Gastrocnemius medialis (tissue), 4 donors: ENCODE measurements at regions not wholly inside any gene's neighbourhood (a gene's known extent, or its start where the extent isn't known, plus 50 kb on each side); places are given as distances from the start of the nearest gene placed in this dataset.
"Not testable (repeated sequence)": the region's sequence is repeated elsewhere in the genome, so short reads cannot be mapped to it uniquely, and the experiment has no call there.

Experiments
- ATAC-seq, 2 donors: fragments of 150-250 bp; one replicate each; pipeline ENCODE4 v1.9.1; 2016
- DNase-seq, 2 donors: peaks; one replicate each; pipeline ENCODE4 v3.0.0-alpha.2; 2019
- H3K27ac ChIP-seq, 4 donors: fragments of 200-600 bp; sonication (generic); 1 replicate in 1 of 4; 2 replicates in 3 of 4; pipeline ENCODE4 v1.5.1; 2016 to 2018; ENCODE audit warnings: mild to moderate bottlenecking in 2 of 4, moderate library complexity in 1 of 4
- H3K27me3 ChIP-seq, 3 donors: fragments of 200-600 bp; sonication (generic) in 2 of 3; 1 replicate in 1 of 3; 2 replicates in 2 of 3; pipeline versions ENCODE4 v1.5.1 to v1.6.0; 2016 to 2019; ENCODE audit warnings: mild to moderate bottlenecking in 1 of 3, moderate library complexity in 1 of 3
- H3K36me3 ChIP-seq, 2 donors: fragments of 200-600 bp; sonication (generic) in 1 of 2; one replicate each; pipeline ENCODE4 v1.5.1; 2017 to 2018
- H3K4me1 ChIP-seq, 2 donors: fragments of 200-600 bp; sonication (generic) in 1 of 2; one replicate each; pipeline ENCODE4 v1.5.1; 2016 to 2017; ENCODE audit warnings: mild to moderate bottlenecking in 2 of 2
- H3K4me3 ChIP-seq, 4 donors: fragments of 200-600 bp; sonication (generic) in 3 of 4; 1 replicate in 1 of 4; 2 replicates in 3 of 4; pipeline ENCODE4 v1.5.1; 2016 to 2019; ENCODE audit warnings: mild to moderate bottlenecking in 2 of 4
- H3K9me3 ChIP-seq, 3 donors: fragments of 200-600 bp; sonication (generic) in 2 of 3; 1 replicate in 1 of 3; 2 replicates in 2 of 3; pipeline ENCODE4 v1.5.1; 2016 to 2019
- CTCF ChIP-seq, 5 experiments: fragments of 450-650 bp in 3 of 5; fragments of 200-600 bp in 2 of 5; sonication (generic) in 2 of 5; IDR thresholded peaks in 4 of 5; conservative IDR thresholded peaks in 1 of 5; 1 replicate in 4 of 5; 2 replicates in 1 of 5; pipeline ENCODE4 v1.5.1; 2016 to 2019; ENCODE audit warnings: antibody characterized with exemption in 5 of 5, mild to moderate bottlenecking in 3 of 5, moderate library complexity in 3 of 5
- POLR2A ChIP-seq, 2 donors: fragments of 450-650 bp; IDR thresholded peaks; one replicate each; pipeline ENCODE4 v1.6.1; 2017; ENCODE audit warnings: antibody characterized with exemption in 2 of 2, mild to moderate bottlenecking in 2 of 2, moderate library complexity in 2 of 2
- in situ Hi-C, 4 donors: fragments of 200-750 bp; cut with MboI; loops; one replicate each; pipeline versions ENCODE4 v1.15.0 to v1.8.0; 2017; ENCODE audit warnings: low sequenced_read_pairs in 4 of 4
- intact Hi-C: fragments of 100-400 bp; cut with DNase I; formaldehyde crosslinking; loops from one replicate; pipeline ENCODE4 v1.15.1; 2023; ENCODE audit warnings: low total_unique reads

- Histone ChIP-seq H3K4me3 (no peak overlapping the region), H3K27ac (no peak overlapping the region), H3K27me3 (no peaks in the 10 kb centered on the region), H3K4me1 (peaks cover 0 to 19% of the 10 kb centered on the region in 2 donors), H3K36me3 (no peaks in the 10 kb centered on the region), H3K9me3 (no peaks in the 10 kb centered on the region)
- intact Hi-C loops: no loop called here
- TF ChIP-seq CTCF (IDR thresholded peaks at IDR 0.05 in 4 of 5, conservative IDR thresholded peaks at IDR 0.05 in 1 of 5) (no peak), POLR2A (IDR thresholded peaks at IDR 0.05) (no peak)
- in situ Hi-C loops: no loop called here
- ATAC-seq (no peak), DNase-seq (no peak)
These were observed 53.4 kb upstream of the FOXN3 start for GRCh38 chr14:89470401-89470800.

GRCh38 chr14:89469210-89470198, 52.5 kb upstream of the FOXN3 start:
- intact Hi-C loops (no loop called here), in situ Hi-C loops (no loop called here)
- DNase-seq (no peak), ATAC-seq (peak; percentile 36 to 56)
- H3K4me1 ChIP-seq: peaks cover 0 to 19% of the 10 kb centered on the region in 2 donors
- no peak overlapping the region for H3K4me3 ChIP-seq
- no peaks in the 10 kb centered on the region for H3K9me3 ChIP-seq
- no peaks in the 10 kb centered on the region for H3K27me3 ChIP-seq
- no peak overlapping the region for H3K27ac ChIP-seq
- TF ChIP-seq CTCF (IDR thresholded peaks at IDR 0.05 in 4 of 5, conservative IDR thresholded peaks at IDR 0.05 in 1 of 5): no peak
- TF ChIP-seq POLR2A (IDR thresholded peaks at IDR 0.05): no peak
- H3K36me3 ChIP-seq: no peaks in the 10 kb centered on the region

- Histone ChIP-seq H3K27me3 (no peaks in the 10 kb centered on the region), H3K4me1 (peaks cover 0 to 19% of the 10 kb centered on the region in 2 donors), H3K36me3 (no peaks in the 10 kb centered on the region), H3K9me3 (no peaks in the 10 kb centered on the region), H3K27ac (no peak overlapping the region), H3K4me3 (no peak overlapping the region)
- intact Hi-C loops (no loop called here), in situ Hi-C loops (no loop called here)
- no peak for ATAC-seq
- no peak for TF ChIP-seq CTCF (IDR thresholded peaks at IDR 0.05 in 4 of 5, conservative IDR thresholded peaks at IDR 0.05 in 1 of 5)
- DNase-seq: no peak
These were observed 51.5 kb upstream of the FOXN3 start for GRCh38 chr14:89468566-89468965.

GRCh38 chr14:89468030-89468429, 51.0 kb upstream of the FOXN3 start:
- intact Hi-C loops, H3K4me3 ChIP-seq, in situ Hi-C loops, DNase-seq, H3K27ac ChIP-seq, H3K9me3 ChIP-seq, ATAC-seq, H3K27me3 ChIP-seq, H3K36me3 ChIP-seq: not testable (repeated sequence)
- peaks cover 0 to 19% of the 10 kb centered on the region in 2 donors for H3K4me1 ChIP-seq

- Histone ChIP-seq H3K27ac (no peak overlapping the region), H3K4me1 (peaks cover 0 to 19% of the 10 kb centered on the region in 2 donors), H3K27me3 (no peaks in the 10 kb centered on the region), H3K4me3 (no peak overlapping the region), H3K9me3 (no peaks in the 10 kb centered on the region), H3K36me3 (no peaks in the 10 kb centered on the region)
- TF ChIP-seq POLR2A (IDR thresholded peaks at IDR 0.05): no peak
- TF ChIP-seq CTCF (IDR thresholded peaks at IDR 0.05 in 4 of 5, conservative IDR thresholded peaks at IDR 0.05 in 1 of 5): no peak
- ATAC-seq: peak; percentile 44 to 45
- DNase-seq: no peak
- intact Hi-C loops (no loop called here), in situ Hi-C loops (no loop called here)
These were observed 49.9 kb upstream of the FOXN3 start for GRCh38 chr14:89466944-89467343.
